H9 (cell line): ENCODE measurements at regions not wholly inside any gene's neighbourhood (a gene's known extent, or its start where the extent isn't known, plus 50 kb on each side); places are given as distances from the start of the nearest gene placed in this dataset.

ENCODE experiments used
- DNase-seq: peaks from one replicate; pipeline ENCODE4 v3.0.0-alpha.2; 2017
- H2AFZ ChIP-seq: one replicate; pipeline ENCODE4 v1.6.1; 2013; ENCODE audit warnings: mild to moderate bottlenecking, low read length, control low read depth, moderate library complexity
- H2AK5ac ChIP-seq: 2 replicates; pipeline ENCODE4 v1.6.1; 2013; ENCODE audit warnings: low read length, control low read depth, mixed read lengths; ENCODE audit not compliant: insufficient read length
- H2BK120ac ChIP-seq: one replicate; pipeline ENCODE4 v1.6.1; 2013; ENCODE audit warnings: low read depth, mild to moderate bottlenecking, low read length, control low read depth, inconsistent platforms; ENCODE audit not compliant: poor library complexity, severe bottlenecking
- H2BK12ac ChIP-seq: 2 replicates; pipeline ENCODE4 v1.6.1; 2013; ENCODE audit warnings: low read length, control low read depth, mixed read lengths, low read depth; ENCODE audit not compliant: insufficient read length
- H2BK15ac ChIP-seq: 2 replicates; pipeline ENCODE4 v1.6.1; 2013; ENCODE audit warnings: low read depth, low read length, control low read depth
- H2BK20ac ChIP-seq: one replicate; pipeline ENCODE4 v1.6.1; 2013; ENCODE audit warnings: low read depth, mild to moderate bottlenecking, low read length, control low read depth, inconsistent platforms; ENCODE audit not compliant: poor library complexity, severe bottlenecking
- H2BK5ac ChIP-seq: 2 replicates; pipeline ENCODE4 v1.6.1; 2013; ENCODE audit warnings: low read length, control low read depth, mixed read lengths; ENCODE audit not compliant: insufficient read length
- H3K14ac ChIP-seq: 2 replicates; pipeline ENCODE4 v1.6.1; 2013; ENCODE audit warnings: low read length, control low read depth; ENCODE audit not compliant: insufficient read depth
- H3K18ac ChIP-seq: 2 replicates; pipeline ENCODE4 v1.6.1; 2013; ENCODE audit warnings: low read depth, mild to moderate bottlenecking, mixed read lengths, low read length, control low read depth; ENCODE audit not compliant: insufficient read length
- H3K23ac ChIP-seq: 2 replicates; pipeline ENCODE4 v1.6.1; 2013; ENCODE audit warnings: low read length, control low read depth, mixed read lengths, low read depth; ENCODE audit not compliant: insufficient read length
- H3K23me2 ChIP-seq: 2 replicates; pipeline ENCODE4 v1.6.1; 2013; ENCODE audit warnings: low read depth, mild to moderate bottlenecking, mixed read lengths, low read length, control low read depth; ENCODE audit not compliant: insufficient read length, poor library complexity, severe bottlenecking
- H3K27ac ChIP-seq: 2 replicates; pipeline ENCODE4 v1.5.1; 2013; ENCODE audit warnings: low read length, control low read depth, mixed read lengths, low read depth; ENCODE audit not compliant: insufficient read length
- H3K27me3 ChIP-seq: 2 replicates; pipeline ENCODE4 v1.6.1; 2013; ENCODE audit warnings: low read length, control low read depth, inconsistent platforms; ENCODE audit not compliant: insufficient read depth
- H3K4ac ChIP-seq: 2 replicates; pipeline ENCODE4 v1.6.1; 2013; ENCODE audit warnings: low read depth, mild to moderate bottlenecking, control low read depth, inconsistent platforms, low read length, moderate library complexity
- H3K4me1 ChIP-seq: 2 replicates; pipeline ENCODE4 v1.6.1; 2013; ENCODE audit warnings: low read length, control low read depth, inconsistent platforms; ENCODE audit not compliant: insufficient read depth
- H3K4me2 ChIP-seq: 2 replicates; pipeline ENCODE4 v1.6.1; 2013; ENCODE audit warnings: low read length, control low read depth, mixed read lengths; ENCODE audit not compliant: insufficient read length, insufficient read depth
- H3K56ac ChIP-seq: 2 replicates; pipeline ENCODE4 v1.6.1; 2013; ENCODE audit warnings: low read depth, mild to moderate bottlenecking, mixed read lengths, low read length, control low read depth; ENCODE audit not compliant: insufficient read length
- H3K79me1 ChIP-seq: 2 replicates; pipeline ENCODE4 v1.6.1; 2013; ENCODE audit warnings: low read depth, mild to moderate bottlenecking, moderate library complexity, low read length, control low read depth, inconsistent platforms; ENCODE audit not compliant: insufficient read depth, poor library complexity, severe bottlenecking
- H3K79me2 ChIP-seq: 2 replicates; pipeline ENCODE4 v1.6.1; 2013; ENCODE audit warnings: low read length, control low read depth, inconsistent platforms; ENCODE audit not compliant: insufficient read depth
- H3K9ac ChIP-seq: 2 replicates; pipeline ENCODE4 v1.6.1; 2013; ENCODE audit warnings: low read length, control low read depth, mixed read lengths; ENCODE audit not compliant: insufficient read length; ENCODE audit errors: extremely low read depth
- H3K9me3 ChIP-seq: one replicate; pipeline ENCODE4 v1.6.1; 2013; ENCODE audit warnings: low read depth, low read length, inconsistent platforms; ENCODE audit not compliant: control insufficient read depth
- H3T11ph ChIP-seq: one replicate; pipeline ENCODE4 v1.6.1; 2013; ENCODE audit warnings: mild to moderate bottlenecking, low read length, control low read depth, inconsistent platforms
- H4K20me1 ChIP-seq: one replicate; pipeline ENCODE4 v1.6.1; 2013; ENCODE audit not compliant: control insufficient read depth, insufficient read length, insufficient read depth
- H4K5ac ChIP-seq: 2 replicates; pipeline ENCODE4 v1.6.1; 2013; ENCODE audit warnings: low read depth, mild to moderate bottlenecking, mixed read lengths, low read length, control low read depth; ENCODE audit not compliant: insufficient read length
- H4K8ac ChIP-seq: replicated peaks from 2 replicates; pipeline ENCODE4 v1.6.1; 2013; ENCODE audit warnings: low read length, control low read depth, mixed read lengths, low read depth; ENCODE audit not compliant: insufficient read length
- H4K91ac ChIP-seq: 2 replicates; pipeline ENCODE4 v1.6.1; 2013; ENCODE audit warnings: low read depth, mild to moderate bottlenecking, moderate library complexity, mixed read lengths, low read length, control low read depth; ENCODE audit not compliant: insufficient read length
- H3K27ac Mint-ChIP-seq, 3 experiments: 2 replicates in 2 of 3; 3 replicates in 1 of 3; pipeline ENCODE4 v1.8.0; 2020 to 2021; ENCODE audit warnings: mixed read lengths in 3 of 3, mild to moderate bottlenecking in 1 of 3, moderate library complexity in 1 of 3
- H3K27me3 Mint-ChIP-seq: 2 replicates; pipeline ENCODE4 v1.8.0; 2021; ENCODE audit warnings: low read depth, mild to moderate bottlenecking, moderate library complexity, mixed read lengths
- H3K36me3 Mint-ChIP-seq, 3 experiments: 2 replicates in 2 of 3; 3 replicates in 1 of 3; pipeline ENCODE4 v1.8.0; 2020 to 2021; ENCODE audit warnings: low read depth in 3 of 3, mixed read lengths in 3 of 3; ENCODE audit not compliant: insufficient read depth in 1 of 3
- H3K4me1 Mint-ChIP-seq, 2 experiments: 2 replicates each; pipeline ENCODE4 v1.8.0; 2020; ENCODE audit warnings: mixed read lengths in 2 of 2
- H3K4me3 Mint-ChIP-seq, 2 experiments: 2 replicates in 1 of 2; 3 replicates in 1 of 2; pipeline ENCODE4 v1.8.0; 2020 to 2021; ENCODE audit warnings: mild to moderate bottlenecking in 2 of 2, mixed read lengths in 2 of 2, moderate library complexity in 1 of 2
- H3K9me3 Mint-ChIP-seq, 2 experiments: 2 replicates in 1 of 2; 3 replicates in 1 of 2; pipeline ENCODE4 v1.8.0; 2020; ENCODE audit warnings: mild to moderate bottlenecking in 2 of 2, mixed read lengths in 2 of 2, moderate library complexity in 1 of 2
- CTCF ChIP-seq: fragments of 200-600 bp; sonication (generic); conservative IDR thresholded peaks from 3 replicates; pipeline ENCODE4 v1.8.0; 2021; ENCODE audit warnings: antibody characterized with exemption, mild to moderate bottlenecking
- WGBS: extraction: QIAGEN DNeasy Blood & Tissue Kit; methylation state at CpG from one replicate; pipeline ENCODE4 v1.1.7; 2013; ENCODE audit warnings: missing lambda C conversion rate, low lambda C conversion rate, mixed read lengths; ENCODE audit not compliant: insufficient read length; ENCODE audit errors: extremely low coverage; 5-methylcytosine and 5-hydroxymethylcytosine counted together

- Histone ChIP-seq H3K9me3 (no peaks in the 10 kb centered on the region), H2BK20ac (no peak overlapping the region), H2BK15ac (no peak overlapping the region), H3K4me2 (no peak overlapping the region), H3K79me1 (no peaks in the 10 kb centered on the region), H2BK120ac (no peak overlapping the region), H3K18ac (no peak overlapping the region), H4K20me1 (no peaks in the 10 kb centered on the region), H3K27ac (no peak overlapping the region), H3K9ac (no peak overlapping the region), H3K14ac (no peak overlapping the region), H3T11ph (no peak overlapping the region), H4K8ac (no peak overlapping the region), H2AFZ (no peak overlapping the region), H2BK5ac (no peak overlapping the region), H2AK5ac (no peak overlapping the region), H3K79me2 (no peaks in the 10 kb centered on the region), H3K4me1 (no peaks in the 10 kb centered on the region), H3K4ac (no peak overlapping the region), H3K23ac (no peak overlapping the region), H3K56ac (no peak overlapping the region), H4K91ac (no peak overlapping the region), H4K5ac (no peak overlapping the region), H3K27me3 (no peaks in the 10 kb centered on the region), H3K23me2 (no peaks in the 10 kb centered on the region), H2BK12ac (no peak overlapping the region)
- Mint-ChIP-seq H3K36me3 (no peaks in the 10 kb centered on the region), H3K4me3 (no peak overlapping the region), H3K4me1 (no peaks in the 10 kb centered on the region), H3K27ac (no peak overlapping the region), H3K27me3 (peaks cover 7% of the 10 kb centered on the region; the same call in 1 of the 2 replicates), H3K9me3 (peaks cover 0 to 2% of the 10 kb centered on the region in 2 experiments; a peak in 2 of 5 replicates)
- no peak for DNase-seq
- WGBS, result no CpG with 5 or more reads among the region's 4 CpGs
- no peak for TF ChIP-seq CTCF
These were observed 167.0 kb upstream of the EXOC2 start for GRCh38 chr6:859936-860335.
